KMS-11 (cell line): ENCODE measurements at regions not wholly inside any gene's neighbourhood (a gene's known extent, or its start where the extent isn't known, plus 50 kb on each side); places are given as distances from the start of the nearest gene placed in this dataset.

Experiments used
- H2AFZ ChIP-seq: fragments of 200-600 bp; sonication (generic); 2 replicates; pipeline ENCODE4 v1.6.1; 2016; ENCODE audit warnings: antibody characterized with exemption, mixed run types, low read depth
- H3K27ac ChIP-seq: fragments of 200-600 bp; sonication (generic); 2 replicates; pipeline ENCODE4 v1.6.1; 2016; ENCODE audit warnings: mild to moderate bottlenecking, mixed run types
- H3K27me3 ChIP-seq: fragments of 200-600 bp; sonication (generic); 2 replicates; pipeline ENCODE4 v1.6.1; 2017; ENCODE audit warnings: mild to moderate bottlenecking, low read depth, mixed run types, moderate library complexity; ENCODE audit not compliant: insufficient read depth
- H3K36me3 ChIP-seq: fragments of 200-600 bp; sonication (generic); 2 replicates; pipeline ENCODE4 v1.6.1; 2017; ENCODE audit warnings: mild to moderate bottlenecking, mixed run types; ENCODE audit not compliant: insufficient read depth
- H3K4me1 ChIP-seq: fragments of 200-600 bp; sonication (generic); 2 replicates; pipeline ENCODE4 v1.6.1; 2016; ENCODE audit warnings: mild to moderate bottlenecking, low read depth, mixed run types; ENCODE audit not compliant: poor library complexity, severe bottlenecking
- H3K4me2 ChIP-seq: fragments of 200-600 bp; sonication (generic); 2 replicates; pipeline ENCODE4 v1.7.0; 2016; ENCODE audit warnings: mild to moderate bottlenecking, mixed run types
- H3K4me3 ChIP-seq: fragments of 200-600 bp; sonication (generic); IDR thresholded peaks from 2 replicates; pipeline ENCODE4 v1.6.1; 2017; ENCODE audit warnings: low read depth, low read length, mixed read lengths; ENCODE audit not compliant: insufficient read depth
- H3K79me2 ChIP-seq: fragments of 200-600 bp; sonication (generic); 2 replicates; pipeline ENCODE4 v1.6.1; 2016; ENCODE audit warnings: low read depth, mixed run types; ENCODE audit not compliant: insufficient read depth
- H3K9ac ChIP-seq: fragments of 200-600 bp; sonication (generic); 2 replicates; pipeline ENCODE4 v1.6.1; 2016; ENCODE audit warnings: mild to moderate bottlenecking, mixed run types
- H4K20me1 ChIP-seq: fragments of 200-600 bp; sonication (generic); 2 replicates; pipeline ENCODE4 v1.6.1; 2016; ENCODE audit warnings: mild to moderate bottlenecking, mixed run types; ENCODE audit not compliant: insufficient read depth
- TF ChIP-seq, protein P1 (sequence below): fragments of 200-600 bp; sonication (generic); conservative IDR thresholded peaks from 2 replicates; pipeline ENCODE4 v1.6.1; 2017; ENCODE audit warnings: low read depth, mild to moderate bottlenecking, antibody characterized with exemption, low read length, moderate library complexity, mixed read lengths

GRCh38 chr21:27532076-27532475 lies 565.2 kb upstream of the ADAMTS5 start:
- no peaks in the 10 kb centered on the region for H3K27me3 ChIP-seq
- no peak overlapping the region for H3K9ac ChIP-seq
- no peak overlapping the region for H3K4me2 ChIP-seq
- H3K27ac ChIP-seq, result no peak overlapping the region
- H4K20me1 ChIP-seq, result no peaks in the 10 kb centered on the region
- no peaks in the 10 kb centered on the region for H3K4me1 ChIP-seq
- H3K79me2 ChIP-seq, result no peaks in the 10 kb centered on the region
- TF ChIP-seq, protein P1, sequence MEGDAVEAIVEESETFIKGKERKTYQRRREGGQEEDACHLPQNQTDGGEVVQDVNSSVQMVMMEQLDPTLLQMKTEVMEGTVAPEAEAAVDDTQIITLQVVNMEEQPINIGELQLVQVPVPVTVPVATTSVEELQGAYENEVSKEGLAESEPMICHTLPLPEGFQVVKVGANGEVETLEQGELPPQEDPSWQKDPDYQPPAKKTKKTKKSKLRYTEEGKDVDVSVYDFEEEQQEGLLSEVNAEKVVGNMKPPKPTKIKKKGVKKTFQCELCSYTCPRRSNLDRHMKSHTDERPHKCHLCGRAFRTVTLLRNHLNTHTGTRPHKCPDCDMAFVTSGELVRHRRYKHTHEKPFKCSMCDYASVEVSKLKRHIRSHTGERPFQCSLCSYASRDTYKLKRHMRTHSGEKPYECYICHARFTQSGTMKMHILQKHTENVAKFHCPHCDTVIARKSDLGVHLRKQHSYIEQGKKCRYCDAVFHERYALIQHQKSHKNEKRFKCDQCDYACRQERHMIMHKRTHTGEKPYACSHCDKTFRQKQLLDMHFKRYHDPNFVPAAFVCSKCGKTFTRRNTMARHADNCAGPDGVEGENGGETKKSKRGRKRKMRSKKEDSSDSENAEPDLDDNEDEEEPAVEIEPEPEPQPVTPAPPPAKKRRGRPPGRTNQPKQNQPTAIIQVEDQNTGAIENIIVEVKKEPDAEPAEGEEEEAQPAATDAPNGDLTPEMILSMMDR, result no peak
- H3K36me3 ChIP-seq, result no peaks in the 10 kb centered on the region
- H2AFZ ChIP-seq, result no peak overlapping the region
- no peak overlapping the region for H3K4me3 ChIP-seq

GRCh38 chr21:27528697-27529096 lies 561.8 kb upstream of the ADAMTS5 start:
- Histone ChIP-seq H3K4me1 (no peaks in the 10 kb centered on the region), H3K79me2 (no peaks in the 10 kb centered on the region), H4K20me1 (no peaks in the 10 kb centered on the region), H3K27me3 (no peaks in the 10 kb centered on the region), H3K9ac (no peak overlapping the region), H2AFZ (no peak overlapping the region), H3K36me3 (no peaks in the 10 kb centered on the region), H3K4me2 (no peak overlapping the region), H3K27ac (no peak overlapping the region), H3K4me3 (no peak overlapping the region)
- TF ChIP-seq, protein P1, result no peak

DNA sequence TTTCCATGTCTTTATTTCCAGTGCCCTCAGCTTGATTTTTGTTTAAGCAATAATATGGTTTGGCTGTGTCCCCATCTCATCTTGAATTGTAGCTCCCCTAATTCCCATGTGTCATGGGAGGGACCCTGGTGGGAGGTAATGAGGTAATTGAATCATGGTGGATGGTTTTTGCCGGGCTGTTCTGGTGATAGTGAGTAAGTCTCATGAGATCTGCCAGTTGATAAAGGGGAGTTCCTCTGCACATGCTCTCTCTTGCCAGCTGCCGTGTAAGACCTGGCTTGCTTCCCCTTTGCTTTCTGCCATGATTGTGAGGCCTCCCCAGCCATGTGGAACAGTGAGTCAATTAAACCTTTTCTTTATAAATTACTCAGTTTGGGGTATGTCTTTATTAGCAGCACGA lies 559.6 kb upstream of the ADAMTS5 start:
- H3K36me3 ChIP-seq, result no peaks in the 10 kb centered on the region
- no peak overlapping the region for H3K4me3 ChIP-seq
- no peaks in the 10 kb centered on the region for H3K27me3 ChIP-seq
- no peaks in the 10 kb centered on the region for H3K4me1 ChIP-seq
- H3K79me2 ChIP-seq, result no peaks in the 10 kb centered on the region
- H3K27ac ChIP-seq, result no peak overlapping the region
- H4K20me1 ChIP-seq, result no peaks in the 10 kb centered on the region
- TF ChIP-seq, protein P1, result no peak
- no peak overlapping the region for H3K9ac ChIP-seq
- H3K4me2 ChIP-seq, result no peak overlapping the region
- no peak overlapping the region for H2AFZ ChIP-seq

DNA sequence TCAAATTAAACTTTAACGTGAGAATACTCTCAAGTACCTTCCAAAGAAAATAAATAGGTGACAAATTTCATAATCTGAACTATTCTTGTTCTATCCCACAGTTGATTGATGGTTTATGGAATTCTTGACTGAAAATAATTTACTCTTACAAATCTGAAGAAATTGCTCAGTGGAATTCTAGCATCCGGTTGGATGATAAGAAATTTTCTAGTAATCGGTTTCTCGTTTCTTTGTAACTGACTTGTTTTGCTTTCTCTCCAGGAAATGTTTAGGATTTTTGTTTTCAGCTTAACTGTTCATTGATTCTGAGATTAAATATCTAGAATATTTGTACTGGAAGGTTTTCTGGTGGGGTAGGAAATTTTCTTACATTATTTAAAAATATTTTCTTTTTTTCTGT lies 558.9 kb upstream of the ADAMTS5 start:
- H2AFZ ChIP-seq, result no peak overlapping the region
- no peak overlapping the region for H3K27ac ChIP-seq
- no peak overlapping the region for H3K4me2 ChIP-seq
- TF ChIP-seq, protein P1, result no peak
- H3K4me1 ChIP-seq, result no peaks in the 10 kb centered on the region
- H3K79me2 ChIP-seq, result no peaks in the 10 kb centered on the region
- no peaks in the 10 kb centered on the region for H3K27me3 ChIP-seq
- no peaks in the 10 kb centered on the region for H4K20me1 ChIP-seq
- H3K4me3 ChIP-seq, result no peak overlapping the region
- H3K9ac ChIP-seq, result no peak overlapping the region
- H3K36me3 ChIP-seq, result no peaks in the 10 kb centered on the region
